ENCODE measurements at regions not wholly inside any gene's neighbourhood (a gene's known extent, or its start where the extent isn't known, plus 50 kb on each side); places are given as distances from the start of the nearest gene placed in this dataset.

DNA sequence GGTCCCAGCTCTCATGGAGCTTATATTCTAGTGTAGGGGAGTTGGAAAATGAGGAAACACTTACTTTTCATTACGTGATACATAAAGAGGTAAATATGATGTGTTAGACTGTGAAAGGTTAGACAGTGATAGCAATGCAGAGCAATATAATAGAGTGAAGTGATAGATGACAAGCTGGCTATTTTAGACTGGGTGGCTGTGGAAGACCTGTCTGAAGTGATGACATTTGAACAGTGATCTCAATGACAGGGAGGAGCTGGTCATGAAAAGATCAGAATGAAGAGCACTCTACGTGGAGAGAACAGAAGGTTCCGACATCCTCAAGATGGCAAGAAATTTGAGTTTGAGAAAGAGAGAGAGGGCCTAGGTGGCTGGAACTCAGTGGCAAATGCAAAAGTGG, 118.9 kb upstream of the MKLN1 start:
- TF ChIP-seq, protein P1, sequence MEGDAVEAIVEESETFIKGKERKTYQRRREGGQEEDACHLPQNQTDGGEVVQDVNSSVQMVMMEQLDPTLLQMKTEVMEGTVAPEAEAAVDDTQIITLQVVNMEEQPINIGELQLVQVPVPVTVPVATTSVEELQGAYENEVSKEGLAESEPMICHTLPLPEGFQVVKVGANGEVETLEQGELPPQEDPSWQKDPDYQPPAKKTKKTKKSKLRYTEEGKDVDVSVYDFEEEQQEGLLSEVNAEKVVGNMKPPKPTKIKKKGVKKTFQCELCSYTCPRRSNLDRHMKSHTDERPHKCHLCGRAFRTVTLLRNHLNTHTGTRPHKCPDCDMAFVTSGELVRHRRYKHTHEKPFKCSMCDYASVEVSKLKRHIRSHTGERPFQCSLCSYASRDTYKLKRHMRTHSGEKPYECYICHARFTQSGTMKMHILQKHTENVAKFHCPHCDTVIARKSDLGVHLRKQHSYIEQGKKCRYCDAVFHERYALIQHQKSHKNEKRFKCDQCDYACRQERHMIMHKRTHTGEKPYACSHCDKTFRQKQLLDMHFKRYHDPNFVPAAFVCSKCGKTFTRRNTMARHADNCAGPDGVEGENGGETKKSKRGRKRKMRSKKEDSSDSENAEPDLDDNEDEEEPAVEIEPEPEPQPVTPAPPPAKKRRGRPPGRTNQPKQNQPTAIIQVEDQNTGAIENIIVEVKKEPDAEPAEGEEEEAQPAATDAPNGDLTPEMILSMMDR (IDR thresholded peaks at IDR 0.05): no peak
- no peak for TF ChIP-seq POLR2A (IDR thresholded peaks at IDR 0.05)

Data from upper lobe of left lung (tissue), 4 donors.